Endothelial cell of umbilical vein (primary cell): ENCODE measurements at regions not wholly inside any gene's neighbourhood (a gene's known extent, or its start where the extent isn't known, plus 50 kb on each side); places are given as distances from the start of the nearest gene placed in this dataset.

Experiments used
- EZH2 ChIP-seq: IDR thresholded peaks from 2 replicates; pipeline ENCODE4 v1.6.1; 2012; ENCODE audit warnings: borderline replicate concordance, low read depth, mild to moderate bottlenecking, moderate library complexity, low read length, inconsistent platforms; ENCODE audit not compliant: severe bottlenecking
- POLR2A ChIP-seq: IDR thresholded peaks from 2 replicates; pipeline ENCODE4 v1.6.1; 2012; ENCODE audit warnings: low read depth, mild to moderate bottlenecking, control low read depth, low read length
- TF ChIP-seq, protein P1 (sequence below), 2 donors: IDR thresholded peaks; 1 replicate in 1 of 2; 2 replicates in 1 of 2; pipeline ENCODE4 v1.5.1; 2011; ENCODE audit warnings: low read length in 2 of 2, mild to moderate bottlenecking in 2 of 2, moderate library complexity in 2 of 2, control low read depth in 1 of 2, inconsistent platforms in 1 of 2, low read depth in 1 of 2; ENCODE audit not compliant: insufficient read depth in 1 of 2; ENCODE audit errors: extremely low read depth in 1 of 2

DNA sequence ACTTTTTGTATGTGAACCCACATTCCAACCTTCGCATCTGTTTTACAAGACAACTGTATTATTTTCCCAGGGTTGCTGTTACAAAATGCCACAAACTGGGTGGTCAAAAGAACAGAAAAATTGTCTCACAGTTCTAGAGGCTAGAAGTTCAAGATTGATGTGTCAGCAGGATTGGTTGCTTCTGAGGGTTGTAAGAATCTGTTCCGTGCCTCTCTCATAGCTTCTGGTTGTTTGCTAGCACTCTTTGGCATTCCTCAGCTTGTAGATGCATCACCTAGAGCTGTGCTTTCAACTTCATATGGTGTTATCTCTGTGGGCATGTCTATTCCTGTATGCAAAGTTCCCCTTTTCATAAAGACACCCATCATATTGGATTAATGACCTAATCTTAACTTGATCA lies 1067.2 kb downstream of the EPHA7 start:
- TF ChIP-seq EZH2 (no peak), POLR2A (no peak)
- TF ChIP-seq, protein P1, sequence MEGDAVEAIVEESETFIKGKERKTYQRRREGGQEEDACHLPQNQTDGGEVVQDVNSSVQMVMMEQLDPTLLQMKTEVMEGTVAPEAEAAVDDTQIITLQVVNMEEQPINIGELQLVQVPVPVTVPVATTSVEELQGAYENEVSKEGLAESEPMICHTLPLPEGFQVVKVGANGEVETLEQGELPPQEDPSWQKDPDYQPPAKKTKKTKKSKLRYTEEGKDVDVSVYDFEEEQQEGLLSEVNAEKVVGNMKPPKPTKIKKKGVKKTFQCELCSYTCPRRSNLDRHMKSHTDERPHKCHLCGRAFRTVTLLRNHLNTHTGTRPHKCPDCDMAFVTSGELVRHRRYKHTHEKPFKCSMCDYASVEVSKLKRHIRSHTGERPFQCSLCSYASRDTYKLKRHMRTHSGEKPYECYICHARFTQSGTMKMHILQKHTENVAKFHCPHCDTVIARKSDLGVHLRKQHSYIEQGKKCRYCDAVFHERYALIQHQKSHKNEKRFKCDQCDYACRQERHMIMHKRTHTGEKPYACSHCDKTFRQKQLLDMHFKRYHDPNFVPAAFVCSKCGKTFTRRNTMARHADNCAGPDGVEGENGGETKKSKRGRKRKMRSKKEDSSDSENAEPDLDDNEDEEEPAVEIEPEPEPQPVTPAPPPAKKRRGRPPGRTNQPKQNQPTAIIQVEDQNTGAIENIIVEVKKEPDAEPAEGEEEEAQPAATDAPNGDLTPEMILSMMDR (IDR thresholded peaks at IDR 0.05; ENCODE audit: extremely low read depth in 1 of 2, insufficient read depth in 1 of 2, low read depth in 1 of 2, low read length in 2 of 2): no peak
